HEK293 (cell line): ENCODE measurements at regions not wholly inside any gene's neighbourhood (a gene's known extent, or its start where the extent isn't known, plus 50 kb on each side); places are given as distances from the start of the nearest gene placed in this dataset.
A peak's percentile ranks its signal among the peaks of the same experiment; 100 is the strongest.

Experiments
- CTCF ChIA-PET: fragments of 350-600 bp; formaldehyde crosslinking; extraction: SDS; loops from one replicate; lab custom pipeline; 2021; ENCODE audit warnings: antibody characterized with exemption; lab: Yijun Ruan, JAX
- POLR2A ChIA-PET: fragments of 300-600 bp; formaldehyde crosslinking; extraction: SDS; loops from one replicate; lab custom pipeline; 2020; ENCODE audit warnings: antibody characterized with exemption, inconsistent platforms; lab: Yijun Ruan, JAX
- H3K27ac ChIP-seq: fragments of 200-500 bp; sonication (Bioruptor generic); 2 replicates; pipeline ENCODE4 v1.5.1; 2014; ENCODE audit warnings: low read depth, low read length, control low read depth, inconsistent platforms; ENCODE audit errors: extremely low read depth
- H3K36me3 ChIP-seq, 2 experiments: fragments of 200-500 bp in 1 of 2; sonication (Bioruptor generic) in 1 of 2; 1 replicate in 1 of 2; 2 replicates in 1 of 2; pipeline ENCODE4 v1.5.1; 2014 to 2017; ENCODE audit warnings: inconsistent platforms in 2 of 2, low read length in 2 of 2; ENCODE audit not compliant: control insufficient read depth in 2 of 2, insufficient read depth in 1 of 2
- H3K4me1 ChIP-seq: fragments of 200-500 bp; sonication (Bioruptor generic); 2 replicates; pipeline ENCODE4 v1.5.1; 2014; ENCODE audit warnings: mild to moderate bottlenecking, low read length, inconsistent platforms; ENCODE audit not compliant: control insufficient read depth, insufficient read depth
- H3K4me3 ChIP-seq: 2 replicates; pipeline ENCODE4 v1.5.1; 2011; ENCODE audit warnings: low read depth, mild to moderate bottlenecking, control low read depth, low read length, moderate library complexity
- H3K9me3 ChIP-seq: fragments of 200-500 bp; sonication (Bioruptor generic); 2 replicates; pipeline ENCODE4 v1.5.1; 2014; ENCODE audit warnings: low read depth, low read length, inconsistent platforms; ENCODE audit not compliant: control insufficient read depth, insufficient read depth
- BCL6B ChIP-seq: fragments of 450-650 bp; formaldehyde crosslinking; IDR thresholded peaks from 2 replicates; pipeline ENCODE4 v1.5.1; 2017; ENCODE audit warnings: missing biosample characterization, missing genetic modification characterization
- HOXA7 ChIP-seq: sonication (generic); formaldehyde crosslinking; IDR thresholded peaks from 2 replicates; pipeline ENCODE4 v1.8.1; 2022; ENCODE audit warnings: missing genetic modification reagents, borderline replicate concordance
- KLF16 ChIP-seq: fragments of 450-650 bp; formaldehyde crosslinking; IDR thresholded peaks from 2 replicates; pipeline ENCODE4 v1.5.1; 2017; ENCODE audit warnings: missing biosample characterization, missing genetic modification characterization
- MZF1 ChIP-seq: fragments of 450-650 bp; formaldehyde crosslinking; IDR thresholded peaks from 2 replicates; pipeline ENCODE4 v1.5.1; 2017; ENCODE audit warnings: missing biosample characterization, missing genetic modification characterization, borderline replicate concordance
- RBAK ChIP-seq: fragments of 450-650 bp; formaldehyde crosslinking; IDR thresholded peaks from 2 replicates; pipeline ENCODE4 v1.5.1; 2016; ENCODE audit warnings: missing biosample characterization, missing genetic modification characterization
- ZBTB1 ChIP-seq: fragments of 450-650 bp; formaldehyde crosslinking; IDR thresholded peaks from 2 replicates; pipeline ENCODE4 v1.5.1; 2016; ENCODE audit warnings: missing biosample characterization, missing genetic modification characterization
- ZNF140 ChIP-seq: fragments of 450-650 bp; formaldehyde crosslinking; IDR thresholded peaks from 2 replicates; pipeline ENCODE4 v1.5.1; 2016; ENCODE audit warnings: missing biosample characterization, missing genetic modification characterization
- ZNF175 ChIP-seq: fragments of 450-650 bp; formaldehyde crosslinking; IDR thresholded peaks from 2 replicates; pipeline ENCODE4 v1.5.1; 2016; ENCODE audit warnings: missing biosample characterization, missing genetic modification characterization
- ZNF521 ChIP-seq: fragments of 450-650 bp; formaldehyde crosslinking; IDR thresholded peaks from 2 replicates; pipeline ENCODE4 v1.5.1; 2017; ENCODE audit warnings: missing biosample characterization, mild to moderate bottlenecking, missing genetic modification characterization
- ZNF692 ChIP-seq: fragments of 450-650 bp; formaldehyde crosslinking; IDR thresholded peaks from 2 replicates; pipeline ENCODE4 v1.5.1; 2016; ENCODE audit warnings: missing biosample characterization, missing genetic modification characterization
- TF ChIP-seq, protein P1 (sequence below): sonication (generic); formaldehyde crosslinking; IDR thresholded peaks from 2 replicates; pipeline ENCODE4 v1.8.1; 2022; ENCODE audit warnings: mild to moderate bottlenecking, moderate library complexity, missing genetic modification reagents
- TF ChIP-seq, protein P2 (sequence below): fragments of 450-650 bp; formaldehyde crosslinking; IDR thresholded peaks from 2 replicates; pipeline ENCODE4 v1.5.1; 2016; ENCODE audit warnings: missing biosample characterization, missing genetic modification characterization

DNA sequence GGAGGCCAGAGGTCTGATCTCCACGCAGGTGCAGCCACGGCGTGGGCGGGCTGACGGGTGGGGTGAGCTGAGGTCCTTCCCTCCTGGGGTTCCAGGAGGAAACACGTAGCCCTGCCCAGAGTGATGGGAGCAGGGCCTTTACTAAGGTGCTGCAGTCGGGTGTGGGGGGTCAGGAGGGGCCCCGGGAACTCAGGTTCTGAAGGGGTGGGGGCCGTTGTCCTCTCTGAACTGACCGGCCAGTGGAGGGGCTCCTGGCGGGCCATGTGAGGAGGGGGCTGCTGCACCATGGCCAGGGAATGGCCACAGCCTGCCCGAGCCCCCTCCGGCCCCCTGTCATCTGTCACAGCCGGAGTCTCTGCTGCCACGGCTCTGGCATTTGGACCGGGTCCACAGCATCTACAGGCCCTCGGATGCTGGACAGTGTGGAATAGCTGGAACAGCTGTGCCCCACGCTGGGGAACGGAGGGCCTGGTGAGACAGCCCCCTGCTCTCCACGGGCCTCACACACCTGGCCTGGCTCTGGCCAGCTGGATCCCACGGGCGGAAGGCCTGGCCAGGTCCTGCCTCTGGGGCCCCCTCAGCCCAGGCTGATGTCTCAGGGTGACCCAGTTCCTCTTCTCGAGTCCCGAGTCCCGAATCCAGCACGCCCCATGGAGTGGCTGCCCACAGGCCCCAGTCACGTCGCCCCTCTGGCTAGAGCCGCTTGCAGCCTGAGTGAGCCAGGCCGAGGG lies 145.6 kb upstream of the GPC1 start:
- ChIA-PET POLR2A (no interaction called here), CTCF (no interaction called here)
- Histone ChIP-seq H3K36me3 (no peaks in the 10 kb centered on the region), H3K27ac (no peak overlapping the region), H3K4me1 (no peaks in the 10 kb centered on the region), H3K9me3 (no peaks in the 10 kb centered on the region), H3K4me3 (no peak overlapping the region)
- no peak for TF ChIP-seq HOXA7 (CRISPR knock-in tag)
- TF ChIP-seq MZF1 (tag by site-specific recombination) = no peak

GRCh38 chr2:240290432-240291336 lies 144.8 kb upstream of the GPC1 start:
- H3K9me3 ChIP-seq = no peaks in the 10 kb centered on the region
- H3K36me3 ChIP-seq = no peaks in the 10 kb centered on the region
- ChIA-PET CTCF (no interaction called here), POLR2A (no interaction called here)
- no peak overlapping the region for H3K4me3 ChIP-seq
- H3K4me1 ChIP-seq = no peaks in the 10 kb centered on the region
- no peak overlapping the region for H3K27ac ChIP-seq
- TF ChIP-seq, protein P1, sequence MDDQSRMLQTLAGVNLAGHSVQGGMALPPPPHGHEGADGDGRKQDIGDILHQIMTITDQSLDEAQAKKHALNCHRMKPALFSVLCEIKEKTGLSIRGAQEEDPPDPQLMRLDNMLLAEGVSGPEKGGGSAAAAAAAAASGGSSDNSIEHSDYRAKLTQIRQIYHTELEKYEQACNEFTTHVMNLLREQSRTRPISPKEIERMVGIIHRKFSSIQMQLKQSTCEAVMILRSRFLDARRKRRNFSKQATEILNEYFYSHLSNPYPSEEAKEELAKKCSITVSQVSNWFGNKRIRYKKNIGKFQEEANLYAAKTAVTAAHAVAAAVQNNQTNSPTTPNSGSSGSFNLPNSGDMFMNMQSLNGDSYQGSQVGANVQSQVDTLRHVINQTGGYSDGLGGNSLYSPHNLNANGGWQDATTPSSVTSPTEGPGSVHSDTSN (CRISPR knock-in tag) = no peak
- TF ChIP-seq BCL6B (no peak), ZNF692 (tag by site-specific recombination) (no peak), KLF16 (no peak), ZNF175 (tag by site-specific recombination) (no peak), ZNF140 (tag by site-specific recombination) (no peak), ZNF521 (tag by site-specific recombination) (no peak)
- TF ChIP-seq, all 188 proteins: peak for 0

DNA sequence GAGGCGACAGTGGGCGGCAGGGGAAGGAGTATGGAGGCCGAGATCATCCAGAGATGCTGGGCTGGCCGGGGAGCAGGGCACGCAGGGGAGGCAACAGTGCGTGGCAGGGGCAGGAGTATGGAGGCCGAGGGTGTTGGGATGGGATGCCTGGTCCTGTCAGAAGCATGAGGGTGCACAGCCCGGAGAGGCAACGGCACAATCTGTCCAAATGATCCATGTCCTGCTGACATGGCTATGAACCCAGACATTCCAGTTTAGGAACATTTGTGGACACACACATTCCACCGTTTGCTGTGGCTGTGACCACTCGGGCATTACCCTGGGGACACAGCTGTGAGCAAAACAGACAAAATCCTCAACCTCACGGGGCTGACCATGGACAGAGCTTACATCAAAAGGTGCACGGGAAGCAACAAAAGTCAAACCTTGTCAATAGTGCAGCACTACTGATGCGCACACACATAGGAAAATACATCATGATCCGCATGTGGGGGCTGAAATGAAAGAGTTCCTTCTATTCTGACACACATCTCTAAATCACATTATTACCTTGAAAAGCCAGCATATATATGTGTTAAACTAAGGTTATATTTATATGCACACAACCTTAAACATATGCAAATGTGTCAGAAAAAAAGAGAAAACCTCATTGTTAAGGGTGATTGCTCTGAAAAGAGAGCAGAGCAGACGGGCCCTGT lies 144.0 kb upstream of the GPC1 start:
- H3K4me1 ChIP-seq = no peaks in the 10 kb centered on the region
- no peak overlapping the region for H3K27ac ChIP-seq
- no peaks in the 10 kb centered on the region for H3K9me3 ChIP-seq
- no peaks in the 10 kb centered on the region for H3K36me3 ChIP-seq
- no peak overlapping the region for H3K4me3 ChIP-seq
- TF ChIP-seq ZBTB1 (tag by site-specific recombination) = no peak
- TF ChIP-seq, protein P2, sequence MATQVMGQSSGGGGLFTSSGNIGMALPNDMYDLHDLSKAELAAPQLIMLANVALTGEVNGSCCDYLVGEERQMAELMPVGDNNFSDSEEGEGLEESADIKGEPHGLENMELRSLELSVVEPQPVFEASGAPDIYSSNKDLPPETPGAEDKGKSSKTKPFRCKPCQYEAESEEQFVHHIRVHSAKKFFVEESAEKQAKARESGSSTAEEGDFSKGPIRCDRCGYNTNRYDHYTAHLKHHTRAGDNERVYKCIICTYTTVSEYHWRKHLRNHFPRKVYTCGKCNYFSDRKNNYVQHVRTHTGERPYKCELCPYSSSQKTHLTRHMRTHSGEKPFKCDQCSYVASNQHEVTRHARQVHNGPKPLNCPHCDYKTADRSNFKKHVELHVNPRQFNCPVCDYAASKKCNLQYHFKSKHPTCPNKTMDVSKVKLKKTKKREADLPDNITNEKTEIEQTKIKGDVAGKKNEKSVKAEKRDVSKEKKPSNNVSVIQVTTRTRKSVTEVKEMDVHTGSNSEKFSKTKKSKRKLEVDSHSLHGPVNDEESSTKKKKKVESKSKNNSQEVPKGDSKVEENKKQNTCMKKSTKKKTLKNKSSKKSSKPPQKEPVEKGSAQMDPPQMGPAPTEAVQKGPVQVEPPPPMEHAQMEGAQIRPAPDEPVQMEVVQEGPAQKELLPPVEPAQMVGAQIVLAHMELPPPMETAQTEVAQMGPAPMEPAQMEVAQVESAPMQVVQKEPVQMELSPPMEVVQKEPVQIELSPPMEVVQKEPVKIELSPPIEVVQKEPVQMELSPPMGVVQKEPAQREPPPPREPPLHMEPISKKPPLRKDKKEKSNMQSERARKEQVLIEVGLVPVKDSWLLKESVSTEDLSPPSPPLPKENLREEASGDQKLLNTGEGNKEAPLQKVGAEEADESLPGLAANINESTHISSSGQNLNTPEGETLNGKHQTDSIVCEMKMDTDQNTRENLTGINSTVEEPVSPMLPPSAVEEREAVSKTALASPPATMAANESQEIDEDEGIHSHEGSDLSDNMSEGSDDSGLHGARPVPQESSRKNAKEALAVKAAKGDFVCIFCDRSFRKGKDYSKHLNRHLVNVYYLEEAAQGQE = peak; percentile 52
- TF ChIP-seq RBAK = no peak
- ChIA-PET POLR2A (no interaction called here), CTCF (no interaction called here)
